ENCODE measurements at regions not wholly inside any gene's neighbourhood (a gene's known extent, or its start where the extent isn't known, plus 50 kb on each side); places are given as distances from the start of the nearest gene placed in this dataset.

GRCh38 chr21:43351501-43352153, 75.3 kb downstream of the SIK1 start (continued):
- no peak for TF ChIP-seq ASH2L (IDR thresholded peaks at IDR 0.05; ENCODE audit: low read length)

All from H1 (cell line).